DOHH2 (cell line): ENCODE measurements at regions not wholly inside any gene's neighbourhood (a gene's known extent, or its start where the extent isn't known, plus 50 kb on each side); places are given as distances from the start of the nearest gene placed in this dataset.
A peak's percentile ranks its signal among the peaks of the same experiment; 100 is the strongest.

ENCODE experiments used
- H3F3A ChIP-seq: fragments of 200-600 bp; sonication (generic), shearing (Covaris generic); 2 replicates; pipeline ENCODE4 v1.6.0; 2016; ENCODE audit warnings: antibody characterized with exemption, mild to moderate bottlenecking; ENCODE audit not compliant: control insufficient read depth, insufficient read depth
- H3K27ac ChIP-seq: fragments of 200-600 bp; sonication (generic); 2 replicates; pipeline ENCODE4 v1.5.1; 2014; ENCODE audit warnings: low read depth, mild to moderate bottlenecking, low read length, moderate library complexity
- H3K27me3 ChIP-seq: fragments of 200-600 bp; sonication (generic); 2 replicates; pipeline ENCODE4 v1.6.1; 2014; ENCODE audit warnings: mild to moderate bottlenecking, low read length, mixed read lengths; ENCODE audit not compliant: control insufficient read depth
- H3K36me3 ChIP-seq: fragments of 200-600 bp; sonication (generic); 2 replicates; pipeline ENCODE4 v1.6.1; 2014; ENCODE audit warnings: mild to moderate bottlenecking, low read length, moderate library complexity, mixed read lengths; ENCODE audit not compliant: control insufficient read depth
- H3K4me1 ChIP-seq: fragments of 200-600 bp; sonication (generic); 2 replicates; pipeline ENCODE4 v1.6.1; 2014; ENCODE audit warnings: mild to moderate bottlenecking, low read length, mixed read lengths; ENCODE audit not compliant: control insufficient read depth
- H3K4me2 ChIP-seq: fragments of 200-600 bp; sonication (generic); 2 replicates; pipeline ENCODE4 v1.6.0; 2014; ENCODE audit warnings: mild to moderate bottlenecking, low read length, moderate library complexity
- H3K4me3 ChIP-seq: fragments of 200-600 bp; sonication (generic); 2 replicates; pipeline ENCODE4 v1.5.1; 2014; ENCODE audit warnings: mild to moderate bottlenecking, low read length, mixed read lengths
- H3K79me2 ChIP-seq: fragments of 200-600 bp; sonication (generic); 2 replicates; pipeline ENCODE4 v1.6.1; 2014; ENCODE audit warnings: mild to moderate bottlenecking, low read length, mixed read lengths; ENCODE audit not compliant: control insufficient read depth
- H3K9me2 ChIP-seq: fragments of 200-600 bp; sonication (generic); replicated peaks from 2 replicates; pipeline ENCODE4 v1.6.1; 2014; ENCODE audit warnings: mild to moderate bottlenecking, low read length, mixed read lengths; ENCODE audit not compliant: control insufficient read depth
- H3K9me3 ChIP-seq: fragments of 200-600 bp; sonication (generic); 2 replicates; pipeline ENCODE4 v1.6.1; 2014; ENCODE audit warnings: antibody characterized with exemption, low read length, mixed read lengths; ENCODE audit not compliant: control insufficient read depth, insufficient read depth
- H4K20me1 ChIP-seq: fragments of 200-600 bp; sonication (generic); 2 replicates; pipeline ENCODE4 v1.6.0; 2014; ENCODE audit warnings: low read depth, mild to moderate bottlenecking, antibody characterized with exemption, low read length, moderate library complexity; ENCODE audit not compliant: control insufficient read depth, insufficient read depth
- CTCF ChIP-seq: fragments of 200-600 bp; sonication (generic); IDR thresholded peaks from one replicate; pipeline ENCODE4 v1.5.1; 2014; ENCODE audit warnings: antibody characterized with exemption, mild to moderate bottlenecking, low read depth, low read length; ENCODE audit not compliant: poor library complexity, severe bottlenecking
- EZH2phosphoT487 ChIP-seq: fragments of 200-600 bp; sonication (generic); IDR thresholded peaks from 2 replicates; pipeline ENCODE4 v1.6.1; 2017; ENCODE audit warnings: borderline replicate concordance, mild to moderate bottlenecking, antibody characterized with exemption, low read length, moderate library complexity, mixed read lengths

GRCh38 chr5:56760723-56761122 lies 54.6 kb upstream of the MAP3K1 start:
- Histone ChIP-seq H3K4me2 (no peak overlapping the region), H3F3A (no peaks in the 10 kb centered on the region), H3K27me3 (no peaks in the 10 kb centered on the region), H3K27ac (no peak overlapping the region), H3K79me2 (no peaks in the 10 kb centered on the region), H3K4me3 (no peak overlapping the region), H4K20me1 (no peaks in the 10 kb centered on the region), H3K9me3 (no peaks in the 10 kb centered on the region), H3K36me3 (no peaks in the 10 kb centered on the region), H3K9me2 (no peaks in the 10 kb centered on the region), H3K4me1 (peaks cover 63% of the 10 kb centered on the region)
- TF ChIP-seq EZH2phosphoT487 (no peak), CTCF (no peak)

- no peak overlapping the region for H3K4me3 ChIP-seq
- H3K27ac ChIP-seq, result no peak overlapping the region
- H3F3A ChIP-seq, result no peaks in the 10 kb centered on the region
- no peaks in the 10 kb centered on the region for H3K9me3 ChIP-seq
- TF ChIP-seq CTCF (no peak), EZH2phosphoT487 (no peak)
- H3K4me1 ChIP-seq, result peaks cover 73% of the 10 kb centered on the region
- H4K20me1 ChIP-seq, result no peaks in the 10 kb centered on the region
- H3K79me2 ChIP-seq, result no peaks in the 10 kb centered on the region
- no peaks in the 10 kb centered on the region for H3K9me2 ChIP-seq
- H3K4me2 ChIP-seq, result no peak overlapping the region
- H3K36me3 ChIP-seq, result no peaks in the 10 kb centered on the region
- H3K27me3 ChIP-seq, result no peaks in the 10 kb centered on the region
Measured at GRCh38 chr5:56759521-56760216, 55.7 kb upstream of the MAP3K1 start.

GRCh38 chr5:56757077-56757476 lies 58.3 kb upstream of the MAP3K1 start:
- H3K36me3 ChIP-seq, result no peaks in the 10 kb centered on the region
- H3K4me2 ChIP-seq, result peak overlapping the region; percentile 60
- TF ChIP-seq EZH2phosphoT487 (no peak), CTCF (no peak)
- no peaks in the 10 kb centered on the region for H3F3A ChIP-seq
- peaks cover 57% of the 10 kb centered on the region for H3K4me1 ChIP-seq
- H3K4me3 ChIP-seq, result peak overlapping the region; percentile 55
- H3K27ac ChIP-seq, result no peak overlapping the region
- H3K9me2 ChIP-seq, result no peaks in the 10 kb centered on the region
- no peaks in the 10 kb centered on the region for H4K20me1 ChIP-seq
- H3K9me3 ChIP-seq, result no peaks in the 10 kb centered on the region
- H3K27me3 ChIP-seq, result no peaks in the 10 kb centered on the region
- H3K79me2 ChIP-seq, result no peaks in the 10 kb centered on the region
